Mesothelial cell of epicardium (in vitro differentiated cells): ENCODE measurements at regions not wholly inside any gene's neighbourhood (a gene's known extent, or its start where the extent isn't known, plus 50 kb on each side); places are given as distances from the start of the nearest gene placed in this dataset.
"Not testable (repeated sequence)": the region's sequence is repeated elsewhere in the genome, so short reads cannot be mapped to it uniquely, and the experiment has no call there.

Experiments
- DNase-seq, 2 experiments: peaks; one replicate each; pipeline ENCODE4 v3.0.0; 2021; ENCODE audit warnings: low spot score in 2 of 2; ENCODE audit not compliant: unreplicated experiment in 2 of 2
- H3K27ac Mint-ChIP-seq: 2 replicates; pipeline ENCODE4 v1.8.0; 2021; ENCODE audit warnings: mixed read lengths
- H3K27me3 Mint-ChIP-seq: 2 replicates; pipeline ENCODE4 v1.8.0; 2021; ENCODE audit warnings: low read depth, mixed read lengths
- H3K36me3 Mint-ChIP-seq: 2 replicates; pipeline ENCODE4 v1.8.0; 2021; ENCODE audit warnings: mixed read lengths
- H3K4me1 Mint-ChIP-seq: 2 replicates; pipeline ENCODE4 v1.8.0; 2021; ENCODE audit warnings: mixed read lengths
- H3K4me3 Mint-ChIP-seq: 2 replicates; pipeline ENCODE4 v1.8.0; 2021; ENCODE audit warnings: mild to moderate bottlenecking, moderate library complexity, mixed read lengths
- H3K9me3 Mint-ChIP-seq: 2 replicates; pipeline ENCODE4 v1.8.0; 2021; ENCODE audit warnings: mixed read lengths
- CTCF ChIP-seq: fragments of 200-600 bp; sonication (generic); IDR thresholded peaks from one replicate; pipeline ENCODE4 v1.5.0; 2021; ENCODE audit warnings: antibody characterized with exemption; ENCODE audit not compliant: unreplicated experiment

- Mint-ChIP-seq H3K4me3 (no peak overlapping the region), H3K27ac (no peak overlapping the region), H3K27me3 (no peaks in the 10 kb centered on the region), H3K4me1 (peaks cover 21% of the 10 kb centered on the region), H3K36me3 (peaks cover 8% of the 10 kb centered on the region), H3K9me3 (peaks cover 26% of the 10 kb centered on the region)
- TF ChIP-seq CTCF = no peak
- no peak for DNase-seq
Observed at GRCh38 chr13:81197483-81197882, 856.6 kb upstream of the SPRY2 start.

DNA sequence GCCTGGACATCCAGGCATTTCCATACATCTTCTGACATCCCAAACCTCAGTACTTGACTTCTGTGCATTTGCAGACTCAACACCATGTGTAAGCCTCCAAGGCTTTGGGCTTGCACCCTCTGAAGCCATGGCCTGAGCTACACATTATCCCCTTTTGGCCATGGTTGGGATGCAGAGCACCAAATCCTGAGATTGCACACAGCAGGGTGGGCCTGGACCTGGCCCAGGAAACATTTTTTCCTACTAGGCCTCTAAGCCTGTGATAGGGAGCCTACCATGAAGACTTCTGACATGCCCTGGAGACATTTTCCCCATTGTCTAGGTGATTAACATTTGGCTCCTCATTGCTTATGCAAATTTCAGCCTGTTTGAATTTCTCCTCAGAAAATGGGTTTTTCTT lies 853.4 kb upstream of the SPRY2 start:
- DNase-seq = no peak
- no peak for TF ChIP-seq CTCF
- Mint-ChIP-seq H3K4me1 (peaks cover 14% of the 10 kb centered on the region), H3K27me3 (no peaks in the 10 kb centered on the region), H3K4me3 (no peak overlapping the region), H3K9me3 (peaks cover 27% of the 10 kb centered on the region), H3K27ac (no peak overlapping the region), H3K36me3 (peaks cover 7% of the 10 kb centered on the region)

- Mint-ChIP-seq H3K4me1 (peaks cover 19% of the 10 kb centered on the region), H3K36me3 (no peaks in the 10 kb centered on the region), H3K27me3 (no peaks in the 10 kb centered on the region), H3K4me3 (no peak overlapping the region), H3K27ac (no peak overlapping the region), H3K9me3 (peaks cover 8% of the 10 kb centered on the region)
- no peak for TF ChIP-seq CTCF
- DNase-seq = no peak
Observed at GRCh38 chr13:81184556-81185265, 843.8 kb upstream of the SPRY2 start.

DNA sequence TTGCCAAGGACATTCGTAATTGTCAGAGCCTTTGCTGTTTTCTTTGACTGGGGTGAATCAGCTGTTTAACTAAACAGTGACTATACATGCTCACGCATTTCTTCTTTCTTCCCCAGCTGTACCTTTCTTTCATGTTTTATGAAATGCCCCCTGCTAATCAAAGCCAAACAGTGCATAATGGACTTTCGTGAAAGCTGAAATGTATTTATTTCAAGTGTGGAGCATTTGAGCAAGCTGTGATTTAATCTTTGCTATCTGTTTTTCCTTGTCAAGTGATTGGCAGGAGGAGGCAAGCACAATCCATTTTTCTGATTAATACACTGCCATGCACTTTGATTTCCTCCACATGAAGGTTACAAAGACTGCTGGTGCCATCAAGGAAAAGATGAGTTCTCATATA lies 831.7 kb upstream of the SPRY2 start:
- no peak for DNase-seq
- Mint-ChIP-seq H3K4me3 (no peak overlapping the region), H3K36me3 (no peaks in the 10 kb centered on the region), H3K4me1 (peaks cover 23% of the 10 kb centered on the region), H3K27me3 (no peaks in the 10 kb centered on the region), H3K9me3 (no peaks in the 10 kb centered on the region), H3K27ac (peak overlapping the region; percentile 19)
- no peak for TF ChIP-seq CTCF

GRCh38 chr13:81171065-81171647 lies 830.2 kb upstream of the SPRY2 start:
- peak; percentile 71 for TF ChIP-seq CTCF
- peaks cover 4% of the 10 kb centered on the region for H3K36me3 Mint-ChIP-seq
- no peak overlapping the region for H3K4me3 Mint-ChIP-seq
- no peak overlapping the region for H3K27ac Mint-ChIP-seq
- peaks cover 23% of the 10 kb centered on the region for H3K4me1 Mint-ChIP-seq
- H3K9me3 Mint-ChIP-seq = peaks cover 10% of the 10 kb centered on the region
- no peak for DNase-seq
- H3K27me3 Mint-ChIP-seq = no peaks in the 10 kb centered on the region

DNA sequence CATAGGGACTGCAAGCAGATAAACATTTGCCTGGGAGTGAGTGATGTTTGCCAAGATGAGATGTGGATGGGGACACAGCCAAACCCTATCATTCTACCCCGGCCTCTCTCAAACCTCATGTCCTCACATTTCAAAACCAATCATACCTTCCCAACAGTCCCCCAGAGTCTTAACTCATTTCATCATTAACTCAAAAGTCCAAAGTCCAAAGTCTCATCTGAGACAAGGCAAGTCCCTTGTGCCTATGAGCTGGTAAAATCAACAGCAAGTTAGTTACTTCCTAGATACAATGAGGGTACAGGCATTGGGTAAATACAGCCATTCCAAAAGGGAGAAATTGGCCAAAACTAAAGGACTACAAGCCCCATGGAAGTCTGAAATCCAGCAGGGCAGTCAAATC lies 822.9 kb upstream of the SPRY2 start:
- not testable (repeated sequence) for H3K4me3 Mint-ChIP-seq, DNase-seq, H3K36me3 Mint-ChIP-seq, H3K4me1 Mint-ChIP-seq, H3K27me3 Mint-ChIP-seq, H3K27ac Mint-ChIP-seq
- H3K9me3 Mint-ChIP-seq = peaks cover 33% of the 10 kb centered on the region
